HepG2 (cell line): ENCODE measurements at regions not wholly inside any gene's neighbourhood (a gene's known extent, or its start where the extent isn't known, plus 50 kb on each side); places are given as distances from the start of the nearest gene placed in this dataset.

Source experiments
- EP300 ChIP-seq, 3 experiments: sonication (generic) in 1 of 3; formaldehyde crosslinking in 1 of 3; IDR thresholded peaks; 2 replicates each; pipeline versions ENCODE4 v1.5.1 to v1.6.1; 2011 to 2020; ENCODE audit warnings: low read depth in 2 of 3, low read length in 2 of 3, borderline replicate concordance in 1 of 3, improper control_type of control experiment in 1 of 3, mild to moderate bottlenecking in 1 of 3, missing genetic modification reagents in 1 of 3, moderate library complexity in 1 of 3
- FOXK1 ChIP-seq: sonication (generic); formaldehyde crosslinking; IDR thresholded peaks from 2 replicates; pipeline ENCODE4 v1.4.0; 2020; ENCODE audit warnings: low read depth, missing genetic modification reagents, borderline replicate concordance
- JDP2 ChIP-seq: sonication (generic); formaldehyde crosslinking; IDR thresholded peaks from 2 replicates; pipeline ENCODE4 v1.8.1; 2022; ENCODE audit warnings: missing genetic modification reagents, borderline replicate concordance
- POLR2A ChIP-seq, 2 experiments: IDR thresholded peaks; 2 replicates each; pipeline ENCODE4 v1.6.1; 2011; ENCODE audit warnings: low read depth in 2 of 2, low read length in 2 of 2, mild to moderate bottlenecking in 1 of 2, moderate library complexity in 1 of 2; ENCODE audit not compliant: insufficient read depth in 1 of 2
- POLR2AphosphoS5 ChIP-seq: IDR thresholded peaks from 2 replicates; pipeline ENCODE4 v1.6.1; 2012; ENCODE audit warnings: low read depth, low read length
- SP2 ChIP-seq: sonication (generic); formaldehyde crosslinking; IDR thresholded peaks from 2 replicates; pipeline ENCODE4 v1.5.1; 2020; ENCODE audit warnings: mild to moderate bottlenecking, missing genetic modification reagents
- U2AF2 ChIP-seq: fragments of 200-400 bp; formaldehyde crosslinking; IDR thresholded peaks from 2 replicates; pipeline ENCODE4 v1.6.1; 2017; ENCODE audit warnings: low read depth, mild to moderate bottlenecking, low read length
- ZSCAN29 ChIP-seq: sonication (generic); formaldehyde crosslinking; conservative IDR thresholded peaks from 2 replicates; pipeline ENCODE4 v1.4.0; 2020; ENCODE audit warnings: mild to moderate bottlenecking, missing genetic modification reagents
- TF ChIP-seq, protein P1 (sequence below): IDR thresholded peaks from 2 replicates; pipeline ENCODE4 v1.6.1; 2016
- TF ChIP-seq, protein P2 (sequence below): sonication (generic); formaldehyde crosslinking; IDR thresholded peaks from 2 replicates; pipeline ENCODE4 v1.5.0; 2020; ENCODE audit warnings: missing genetic modification reagents
- TF ChIP-seq, protein P3 (sequence below), 2 experiments: IDR thresholded peaks; 2 replicates each; pipeline ENCODE4 v1.6.1; 2011 to 2012; ENCODE audit warnings: low read length in 2 of 2, borderline replicate concordance in 1 of 2, low read depth in 1 of 2, mild to moderate bottlenecking in 1 of 2, moderate library complexity in 1 of 2
- TF ChIP-seq, protein P4 (sequence below): sonication (generic); formaldehyde crosslinking; IDR thresholded peaks from 2 replicates; pipeline ENCODE4 v1.4.0; 2020; ENCODE audit warnings: missing genetic modification reagents, borderline replicate concordance

DNA sequence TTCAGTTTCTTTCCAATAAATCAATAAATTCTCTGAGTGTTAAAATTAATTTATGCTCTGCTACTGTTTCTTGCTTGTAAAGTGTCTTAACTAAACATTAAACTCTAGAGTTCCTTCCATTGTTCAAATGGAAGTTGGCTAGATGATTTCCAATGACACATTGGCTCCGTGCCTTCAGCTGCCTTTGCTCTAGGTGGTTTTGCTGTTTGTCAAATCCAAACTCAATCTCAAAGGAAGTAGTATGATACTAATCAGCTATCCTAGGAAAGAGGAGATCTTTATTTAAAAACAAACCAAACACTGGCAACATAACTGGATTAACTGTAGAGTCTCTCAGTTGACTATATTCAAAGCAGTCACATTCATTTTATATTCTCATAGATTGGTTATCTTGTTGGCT lies 356.4 kb downstream of the FOXG1 start:
- no peak for TF ChIP-seq SP2 (CRISPR knock-in tag)
- TF ChIP-seq, protein P1, sequence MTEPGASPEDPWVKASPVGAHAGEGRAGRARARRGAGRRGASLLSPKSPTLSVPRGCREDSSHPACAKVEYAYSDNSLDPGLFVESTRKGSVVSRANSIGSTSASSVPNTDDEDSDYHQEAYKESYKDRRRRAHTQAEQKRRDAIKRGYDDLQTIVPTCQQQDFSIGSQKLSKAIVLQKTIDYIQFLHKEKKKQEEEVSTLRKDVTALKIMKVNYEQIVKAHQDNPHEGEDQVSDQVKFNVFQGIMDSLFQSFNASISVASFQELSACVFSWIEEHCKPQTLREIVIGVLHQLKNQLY, result no peak
- no peak for TF ChIP-seq U2AF2
- no peak for TF ChIP-seq POLR2A (IDR thresholded peaks at IDR 0.05; ENCODE audit: insufficient read depth in 1 of 2, low read depth in 2 of 2, low read length in 2 of 2)
- TF ChIP-seq, protein P2, sequence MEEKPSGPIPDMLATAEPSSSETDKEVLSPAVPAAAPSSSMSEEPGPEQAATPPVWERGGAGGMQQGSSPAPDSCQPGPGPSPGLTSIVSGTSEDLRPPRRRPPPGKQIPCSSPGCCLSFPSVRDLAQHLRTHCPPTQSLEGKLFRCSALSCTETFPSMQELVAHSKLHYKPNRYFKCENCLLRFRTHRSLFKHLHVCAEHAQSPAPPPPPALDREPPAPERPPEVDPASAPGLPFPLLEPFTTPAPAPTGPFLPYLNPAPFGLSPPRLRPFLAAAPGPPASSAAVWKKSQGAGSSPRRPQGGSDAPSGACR (CRISPR knock-in tag), result no peak
- TF ChIP-seq, protein P3, sequence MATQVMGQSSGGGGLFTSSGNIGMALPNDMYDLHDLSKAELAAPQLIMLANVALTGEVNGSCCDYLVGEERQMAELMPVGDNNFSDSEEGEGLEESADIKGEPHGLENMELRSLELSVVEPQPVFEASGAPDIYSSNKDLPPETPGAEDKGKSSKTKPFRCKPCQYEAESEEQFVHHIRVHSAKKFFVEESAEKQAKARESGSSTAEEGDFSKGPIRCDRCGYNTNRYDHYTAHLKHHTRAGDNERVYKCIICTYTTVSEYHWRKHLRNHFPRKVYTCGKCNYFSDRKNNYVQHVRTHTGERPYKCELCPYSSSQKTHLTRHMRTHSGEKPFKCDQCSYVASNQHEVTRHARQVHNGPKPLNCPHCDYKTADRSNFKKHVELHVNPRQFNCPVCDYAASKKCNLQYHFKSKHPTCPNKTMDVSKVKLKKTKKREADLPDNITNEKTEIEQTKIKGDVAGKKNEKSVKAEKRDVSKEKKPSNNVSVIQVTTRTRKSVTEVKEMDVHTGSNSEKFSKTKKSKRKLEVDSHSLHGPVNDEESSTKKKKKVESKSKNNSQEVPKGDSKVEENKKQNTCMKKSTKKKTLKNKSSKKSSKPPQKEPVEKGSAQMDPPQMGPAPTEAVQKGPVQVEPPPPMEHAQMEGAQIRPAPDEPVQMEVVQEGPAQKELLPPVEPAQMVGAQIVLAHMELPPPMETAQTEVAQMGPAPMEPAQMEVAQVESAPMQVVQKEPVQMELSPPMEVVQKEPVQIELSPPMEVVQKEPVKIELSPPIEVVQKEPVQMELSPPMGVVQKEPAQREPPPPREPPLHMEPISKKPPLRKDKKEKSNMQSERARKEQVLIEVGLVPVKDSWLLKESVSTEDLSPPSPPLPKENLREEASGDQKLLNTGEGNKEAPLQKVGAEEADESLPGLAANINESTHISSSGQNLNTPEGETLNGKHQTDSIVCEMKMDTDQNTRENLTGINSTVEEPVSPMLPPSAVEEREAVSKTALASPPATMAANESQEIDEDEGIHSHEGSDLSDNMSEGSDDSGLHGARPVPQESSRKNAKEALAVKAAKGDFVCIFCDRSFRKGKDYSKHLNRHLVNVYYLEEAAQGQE (IDR thresholded peaks at IDR 0.05; ENCODE audit: borderline replicate concordance in 1 of 2, low read depth in 1 of 2, low read length in 2 of 2), result no peak
- TF ChIP-seq ZSCAN29 (CRISPR knock-in tag), result no peak
- TF ChIP-seq, protein P4, sequence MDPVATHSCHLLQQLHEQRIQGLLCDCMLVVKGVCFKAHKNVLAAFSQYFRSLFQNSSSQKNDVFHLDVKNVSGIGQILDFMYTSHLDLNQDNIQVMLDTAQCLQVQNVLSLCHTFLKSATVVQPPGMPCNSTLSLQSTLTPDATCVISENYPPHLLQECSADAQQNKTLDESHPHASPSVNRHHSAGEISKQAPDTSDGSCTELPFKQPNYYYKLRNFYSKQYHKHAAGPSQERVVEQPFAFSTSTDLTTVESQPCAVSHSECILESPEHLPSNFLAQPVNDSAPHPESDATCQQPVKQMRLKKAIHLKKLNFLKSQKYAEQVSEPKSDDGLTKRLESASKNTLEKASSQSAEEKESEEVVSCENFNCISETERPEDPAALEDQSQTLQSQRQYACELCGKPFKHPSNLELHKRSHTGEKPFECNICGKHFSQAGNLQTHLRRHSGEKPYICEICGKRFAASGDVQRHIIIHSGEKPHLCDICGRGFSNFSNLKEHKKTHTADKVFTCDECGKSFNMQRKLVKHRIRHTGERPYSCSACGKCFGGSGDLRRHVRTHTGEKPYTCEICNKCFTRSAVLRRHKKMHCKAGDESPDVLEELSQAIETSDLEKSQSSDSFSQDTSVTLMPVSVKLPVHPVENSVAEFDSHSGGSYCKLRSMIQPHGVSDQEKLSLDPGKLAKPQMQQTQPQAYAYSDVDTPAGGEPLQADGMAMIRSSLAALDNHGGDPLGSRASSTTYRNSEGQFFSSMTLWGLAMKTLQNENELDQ (CRISPR knock-in tag), result no peak
- TF ChIP-seq EP300 (IDR thresholded peaks at IDR 0.05; ENCODE audit: low read depth in 2 of 2, low read length in 2 of 2), result no peak
- no peak for TF ChIP-seq EP300 (CRISPR knock-in tag; IDR thresholded peaks at IDR 0.05; ENCODE audit: borderline replicate concordance)
- TF ChIP-seq FOXK1 (CRISPR knock-in tag), result no peak
- no peak for TF ChIP-seq JDP2 (CRISPR knock-in tag)
- no peak for TF ChIP-seq POLR2AphosphoS5
